A673 (cell line): ENCODE measurements at regions not wholly inside any gene's neighbourhood (a gene's known extent, or its start where the extent isn't known, plus 50 kb on each side); places are given as distances from the start of the nearest gene placed in this dataset.

Experiments
- BruUV-seq: library from RNA; stranded (reverse); fragments of 400-500 nt; replicated peaks from 2 replicates; lab custom pipeline; 2021; lab: Mats Ljungman, UMichigan
- CTCF ChIA-PET: fragments of 300-600 bp; sonication (Branson Sonifier 250); formaldehyde crosslinking; loops from one replicate; lab custom pipeline; 2022; ENCODE audit warnings: antibody characterized with exemption; lab: Charles Lee
- POLR2A ChIA-PET: fragments of 300-600 bp; sonication (Branson Sonifier 250); formaldehyde crosslinking; loops from one replicate; lab custom pipeline; 2022; ENCODE audit warnings: antibody characterized with exemption; ENCODE audit not compliant: low non-redundant PET; lab: Charles Lee
- DNase-seq: peaks from one replicate; pipeline ENCODE4 v3.0.0-alpha.2; 2015; ENCODE audit warnings: low spot score
- H3K27ac ChIP-seq: fragments of 200-600 bp; sonication (generic); 2 replicates; pipeline ENCODE4 v1.5.1; 2016; ENCODE audit warnings: mixed run types, low read depth, mild to moderate bottlenecking, mixed read lengths, antibody characterized with exemption, low read length; ENCODE audit not compliant: poor library complexity, severe bottlenecking
- H3K27me3 ChIP-seq: fragments of 200-600 bp; sonication (generic); replicated peaks from 2 replicates; pipeline ENCODE4 v1.6.1; 2017; ENCODE audit warnings: mixed run types, low read depth, mild to moderate bottlenecking, mixed read lengths, antibody characterized with exemption, low read length; ENCODE audit not compliant: insufficient read depth, poor library complexity
- H3K36me3 ChIP-seq: fragments of 200-600 bp; sonication (generic); 2 replicates; pipeline ENCODE4 v1.6.1; 2016; ENCODE audit warnings: mixed run types, mild to moderate bottlenecking, mixed read lengths, antibody characterized with exemption, low read length; ENCODE audit not compliant: insufficient read depth, poor library complexity, severe bottlenecking
- H3K4me1 ChIP-seq: fragments of 200-600 bp; sonication (generic); 2 replicates; pipeline ENCODE4 v1.6.1; 2017; ENCODE audit warnings: mixed run types, mild to moderate bottlenecking, mixed read lengths, antibody characterized with exemption, low read length; ENCODE audit not compliant: insufficient read depth, poor library complexity, severe bottlenecking
- H3K4me3 ChIP-seq: fragments of 200-600 bp; sonication (generic); 2 replicates; pipeline ENCODE4 v1.5.1; 2016; ENCODE audit warnings: low read depth, mixed run types, mild to moderate bottlenecking, mixed read lengths, low read length; ENCODE audit not compliant: poor library complexity, severe bottlenecking
- H3K9me3 ChIP-seq: fragments of 200-600 bp; sonication (generic); 2 replicates; pipeline ENCODE4 v1.6.1; 2016; ENCODE audit warnings: mixed run types, low read depth, mild to moderate bottlenecking, mixed read lengths, antibody characterized with exemption, low read length; ENCODE audit not compliant: poor library complexity, severe bottlenecking
- EZH2 ChIP-seq: fragments of 200-600 bp; sonication (generic); IDR thresholded peaks from 2 replicates; pipeline ENCODE4 v1.6.1; 2017; ENCODE audit warnings: borderline replicate concordance, low read depth, mild to moderate bottlenecking, mixed read lengths, antibody characterized with exemption, low read length; ENCODE audit not compliant: poor library complexity, severe bottlenecking
- intact Hi-C: fragments of 100-400 bp; cut with micrococcal nuclease; formaldehyde crosslinking; loops from one replicate; pipeline ENCODE4 v1.10.0; 2022; ENCODE audit not compliant: unreplicated experiment
- TF ChIP-seq, protein P1 (sequence below): fragments of 300-800, 200-600 bp; sonication (generic); conservative IDR thresholded peaks from 2 replicates; pipeline ENCODE4 v1.5.1; 2017; ENCODE audit warnings: low read depth, mild to moderate bottlenecking, antibody characterized with exemption, low read length, moderate library complexity, mixed read lengths

DNA sequence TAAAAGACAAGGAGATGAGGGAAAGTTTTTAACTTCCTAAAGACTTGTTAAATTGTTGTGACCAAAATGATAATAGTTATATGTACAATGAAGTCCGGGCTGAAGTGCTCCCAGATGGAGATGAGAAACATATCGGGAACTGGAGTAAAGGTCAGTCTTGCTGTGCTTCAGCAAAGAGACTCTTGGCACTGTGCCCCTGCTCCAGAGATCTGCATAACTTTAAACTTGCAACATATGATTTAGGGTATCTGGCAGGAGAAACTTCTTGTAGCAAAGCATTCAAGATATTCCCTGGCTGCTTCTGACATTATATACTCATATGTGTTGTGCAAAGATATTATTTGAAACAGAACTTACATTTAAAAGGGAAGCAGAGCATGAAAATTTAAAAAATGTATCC is 786.6 kb upstream of the SLITRK6 start:
- intact Hi-C loops, result no loop called here
- BruUV-seq, result no TSS peak
- Histone ChIP-seq H3K27ac (no peak overlapping the region), H3K36me3 (no peaks in the 10 kb centered on the region), H3K27me3 (no peaks in the 10 kb centered on the region), H3K9me3 (no peaks in the 10 kb centered on the region), H3K4me3 (no peak overlapping the region), H3K4me1 (no peaks in the 10 kb centered on the region)
- no peak for TF ChIP-seq EZH2
- TF ChIP-seq, protein P1, sequence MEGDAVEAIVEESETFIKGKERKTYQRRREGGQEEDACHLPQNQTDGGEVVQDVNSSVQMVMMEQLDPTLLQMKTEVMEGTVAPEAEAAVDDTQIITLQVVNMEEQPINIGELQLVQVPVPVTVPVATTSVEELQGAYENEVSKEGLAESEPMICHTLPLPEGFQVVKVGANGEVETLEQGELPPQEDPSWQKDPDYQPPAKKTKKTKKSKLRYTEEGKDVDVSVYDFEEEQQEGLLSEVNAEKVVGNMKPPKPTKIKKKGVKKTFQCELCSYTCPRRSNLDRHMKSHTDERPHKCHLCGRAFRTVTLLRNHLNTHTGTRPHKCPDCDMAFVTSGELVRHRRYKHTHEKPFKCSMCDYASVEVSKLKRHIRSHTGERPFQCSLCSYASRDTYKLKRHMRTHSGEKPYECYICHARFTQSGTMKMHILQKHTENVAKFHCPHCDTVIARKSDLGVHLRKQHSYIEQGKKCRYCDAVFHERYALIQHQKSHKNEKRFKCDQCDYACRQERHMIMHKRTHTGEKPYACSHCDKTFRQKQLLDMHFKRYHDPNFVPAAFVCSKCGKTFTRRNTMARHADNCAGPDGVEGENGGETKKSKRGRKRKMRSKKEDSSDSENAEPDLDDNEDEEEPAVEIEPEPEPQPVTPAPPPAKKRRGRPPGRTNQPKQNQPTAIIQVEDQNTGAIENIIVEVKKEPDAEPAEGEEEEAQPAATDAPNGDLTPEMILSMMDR, result no peak
- CTCF ChIA-PET, result no interaction called here
- no peak for DNase-seq
- POLR2A ChIA-PET, result no interaction called here

- no peak overlapping the region for H3K27ac ChIP-seq
- H3K27me3 ChIP-seq, result no peaks in the 10 kb centered on the region
- no peaks in the 10 kb centered on the region for H3K36me3 ChIP-seq
- H3K4me3 ChIP-seq, result no peak overlapping the region
- no peak for DNase-seq
- TF ChIP-seq EZH2, result no peak
- TF ChIP-seq, protein P1, result no peak
- H3K9me3 ChIP-seq, result no peaks in the 10 kb centered on the region
- no TSS peak for BruUV-seq
- POLR2A ChIA-PET, result no interaction called here
- H3K4me1 ChIP-seq, result no peaks in the 10 kb centered on the region
- CTCF ChIA-PET, result no interaction called here
- intact Hi-C loops, result no loop called here
Observed at GRCh38 chr13:86591862-86592261, 792.6 kb upstream of the SLITRK6 start.

GRCh38 chr13:86601351-86601750 is 802.1 kb upstream of the SLITRK6 start:
- no peak overlapping the region for H3K27ac ChIP-seq
- intact Hi-C loops, result no loop called here
- no peaks in the 10 kb centered on the region for H3K36me3 ChIP-seq
- H3K4me3 ChIP-seq, result no peak overlapping the region
- CTCF ChIA-PET, result interaction anchor here (0.7 kb wide), 1 partner anchor 128 kb away, joined by 4 read pairs; no protein-coding TSS in a partner anchor
- no peaks in the 10 kb centered on the region for H3K9me3 ChIP-seq
- POLR2A ChIA-PET, result no interaction called here
- TF ChIP-seq, protein P1, result no peak
- no peak for TF ChIP-seq EZH2
- no peak for DNase-seq
- no peaks in the 10 kb centered on the region for H3K4me1 ChIP-seq
- no TSS peak for BruUV-seq
- no peaks in the 10 kb centered on the region for H3K27me3 ChIP-seq
